Effector CD4-positive, alpha-beta T cell (primary cell): ENCODE measurements at regions not wholly inside any gene's neighbourhood (a gene's known extent, or its start where the extent isn't known, plus 50 kb on each side); places are given as distances from the start of the nearest gene placed in this dataset.

Experiments used
- DNase-seq: peaks from one replicate; pipeline ENCODE4 v3.0.0-alpha.2; 2020

- no peak for DNase-seq
Observed at GRCh38 chr4:189304167-189304566, 636.5 kb upstream of the FRG1 start.

- no peak for DNase-seq
Observed at GRCh38 chr4:189304809-189305208, 635.9 kb upstream of the FRG1 start.

- no peak for DNase-seq
Observed at GRCh38 chr4:189305500-189305899, 635.2 kb upstream of the FRG1 start.

- DNase-seq, result no peak
Observed at GRCh38 chr4:189311251-189311650, 629.4 kb upstream of the FRG1 start.

- DNase-seq, result no peak
Observed at GRCh38 chr4:189313064-189313463, 627.6 kb upstream of the FRG1 start.

- DNase-seq, result no peak
Observed at GRCh38 chr4:189313861-189314513, 626.7 kb upstream of the FRG1 start.

- no peak for DNase-seq
Observed at GRCh38 chr4:189322426-189322825, 618.2 kb upstream of the FRG1 start.

GRCh38 chr4:189341881-189342280 is 598.8 kb upstream of the FRG1 start:
- DNase-seq, result no peak

GRCh38 chr4:189355590-189355989 is 585.1 kb upstream of the FRG1 start:
- DNase-seq, result no peak

- DNase-seq, result no peak
Observed at GRCh38 chr4:189362364-189362763, 578.3 kb upstream of the FRG1 start.

- DNase-seq, result no peak
Observed at GRCh38 chr4:189364032-189364449, 576.6 kb upstream of the FRG1 start.

- no peak for DNase-seq
Observed at GRCh38 chr4:189365451-189365850, 575.2 kb upstream of the FRG1 start.

GRCh38 chr4:189367832-189368231 is 572.8 kb upstream of the FRG1 start:
- no peak for DNase-seq

- DNase-seq, result no peak
Observed at GRCh38 chr4:189374176-189374575, 566.5 kb upstream of the FRG1 start.

- no peak for DNase-seq
Observed at GRCh38 chr4:189376901-189377300, 563.8 kb upstream of the FRG1 start.

- DNase-seq, result no peak
Observed at GRCh38 chr4:189377569-189377968, 563.1 kb upstream of the FRG1 start.

GRCh38 chr4:189385098-189385497 is 555.6 kb upstream of the FRG1 start:
- DNase-seq, result no peak

GRCh38 chr4:189385579-189385978 is 555.1 kb upstream of the FRG1 start:
- DNase-seq, result no peak

- no peak for DNase-seq
Observed at GRCh38 chr4:189396435-189396834, 544.2 kb upstream of the FRG1 start.

GRCh38 chr4:189404271-189404670 is 536.4 kb upstream of the FRG1 start:
- DNase-seq, result no peak

GRCh38 chr4:189409158-189409557 is 531.5 kb upstream of the FRG1 start:
- DNase-seq, result no peak

GRCh38 chr4:189414021-189414420 is 526.7 kb upstream of the FRG1 start:
- no peak for DNase-seq

- DNase-seq, result no peak
Observed at GRCh38 chr4:189420572-189420971, 520.1 kb upstream of the FRG1 start.

- no peak for DNase-seq
Observed at GRCh38 chr4:189436207-189436606, 504.5 kb upstream of the FRG1 start.

- no peak for DNase-seq
Observed at GRCh38 chr4:189440716-189441115, 500.0 kb upstream of the FRG1 start.
